ENCODE measurements at regions not wholly inside any gene's neighbourhood (a gene's known extent, or its start where the extent isn't known, plus 50 kb on each side); places are given as distances from the start of the nearest gene placed in this dataset.

DNA sequence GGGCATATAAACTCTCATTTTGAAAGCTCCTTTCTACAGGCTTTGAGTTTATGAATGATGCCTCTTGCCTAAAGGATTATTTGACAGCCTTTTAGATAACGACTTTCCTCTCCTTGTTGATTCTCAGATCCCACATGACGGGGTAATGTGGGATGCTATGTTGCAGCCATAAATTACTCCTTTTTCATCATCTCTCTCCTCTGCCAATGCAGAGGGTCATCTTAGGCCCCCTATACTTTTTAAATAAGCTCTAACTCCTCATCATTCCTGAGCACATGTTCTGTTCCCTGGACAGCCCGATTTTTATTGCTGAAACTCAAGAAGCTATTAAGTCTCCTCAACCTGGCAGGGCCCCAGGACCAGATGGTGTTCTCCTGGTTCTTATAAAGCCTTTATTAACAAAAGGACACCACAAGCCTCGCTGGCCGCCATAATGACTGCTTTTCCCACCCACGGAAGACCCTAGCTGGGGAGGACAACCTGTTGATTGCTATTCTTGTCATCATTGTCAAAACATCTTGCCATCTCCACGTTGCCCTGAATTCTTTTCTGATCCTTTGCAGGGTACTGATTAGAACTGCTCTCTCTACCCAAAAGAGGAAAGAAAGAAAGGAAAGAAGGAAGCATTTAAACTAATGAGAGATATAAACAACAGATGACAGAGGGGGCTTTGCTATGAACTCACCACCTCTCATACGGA is 150.7 kb downstream of the DHX15 start:
- TF ChIP-seq, protein P1, sequence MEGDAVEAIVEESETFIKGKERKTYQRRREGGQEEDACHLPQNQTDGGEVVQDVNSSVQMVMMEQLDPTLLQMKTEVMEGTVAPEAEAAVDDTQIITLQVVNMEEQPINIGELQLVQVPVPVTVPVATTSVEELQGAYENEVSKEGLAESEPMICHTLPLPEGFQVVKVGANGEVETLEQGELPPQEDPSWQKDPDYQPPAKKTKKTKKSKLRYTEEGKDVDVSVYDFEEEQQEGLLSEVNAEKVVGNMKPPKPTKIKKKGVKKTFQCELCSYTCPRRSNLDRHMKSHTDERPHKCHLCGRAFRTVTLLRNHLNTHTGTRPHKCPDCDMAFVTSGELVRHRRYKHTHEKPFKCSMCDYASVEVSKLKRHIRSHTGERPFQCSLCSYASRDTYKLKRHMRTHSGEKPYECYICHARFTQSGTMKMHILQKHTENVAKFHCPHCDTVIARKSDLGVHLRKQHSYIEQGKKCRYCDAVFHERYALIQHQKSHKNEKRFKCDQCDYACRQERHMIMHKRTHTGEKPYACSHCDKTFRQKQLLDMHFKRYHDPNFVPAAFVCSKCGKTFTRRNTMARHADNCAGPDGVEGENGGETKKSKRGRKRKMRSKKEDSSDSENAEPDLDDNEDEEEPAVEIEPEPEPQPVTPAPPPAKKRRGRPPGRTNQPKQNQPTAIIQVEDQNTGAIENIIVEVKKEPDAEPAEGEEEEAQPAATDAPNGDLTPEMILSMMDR (conservative IDR thresholded peaks at IDR 0.05; ENCODE audit: low read length), result no peak
- TF ChIP-seq EZH2phosphoT487 (IDR thresholded peaks at IDR 0.05; ENCODE audit: borderline replicate concordance, low read depth, low read length), result no peak
